ENCODE measurements at regions not wholly inside any gene's neighbourhood (a gene's known extent, or its start where the extent isn't known, plus 50 kb on each side); places are given as distances from the start of the nearest gene placed in this dataset.

DNA sequence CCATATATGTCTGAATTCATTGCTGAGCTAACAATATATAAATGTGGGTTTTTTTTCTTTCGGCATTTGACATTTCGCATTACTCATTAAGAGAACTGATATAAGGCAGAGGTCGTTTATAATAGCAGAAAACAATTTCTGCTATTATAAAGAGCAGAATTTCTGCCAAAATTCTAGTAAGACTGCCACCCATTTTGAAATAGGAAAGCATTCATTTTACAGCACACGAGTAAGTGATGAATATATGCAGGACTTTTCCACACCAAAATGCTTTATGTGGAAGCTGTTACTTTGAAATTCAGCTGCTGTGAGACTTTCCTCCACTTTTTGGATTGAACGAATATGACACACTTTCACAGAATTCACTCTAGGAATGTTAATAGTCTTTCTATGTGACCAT is 610.9 kb upstream of the MAN1A1 start:
- 79 to 80% methylated on average over 5 of the region's 5 CpGs for WGBS, 2 donors
- Histone ChIP-seq H3K4me1 (peaks cover 0 to 5% (median 0%) of the 10 kb centered on the region in 4 donors), H3K27me3 (no peaks in the 10 kb centered on the region), H3K9me3 (no peaks in the 10 kb centered on the region), H3K36me3 (no peaks in the 10 kb centered on the region), H3K4me3 (no peak overlapping the region), H3K27ac (no peak overlapping the region)
- TF ChIP-seq POLR2A (IDR thresholded peaks at IDR 0.05) = no peak
- TF ChIP-seq EP300 (IDR thresholded peaks at IDR 0.05) = no peak
- TF ChIP-seq, protein P1, sequence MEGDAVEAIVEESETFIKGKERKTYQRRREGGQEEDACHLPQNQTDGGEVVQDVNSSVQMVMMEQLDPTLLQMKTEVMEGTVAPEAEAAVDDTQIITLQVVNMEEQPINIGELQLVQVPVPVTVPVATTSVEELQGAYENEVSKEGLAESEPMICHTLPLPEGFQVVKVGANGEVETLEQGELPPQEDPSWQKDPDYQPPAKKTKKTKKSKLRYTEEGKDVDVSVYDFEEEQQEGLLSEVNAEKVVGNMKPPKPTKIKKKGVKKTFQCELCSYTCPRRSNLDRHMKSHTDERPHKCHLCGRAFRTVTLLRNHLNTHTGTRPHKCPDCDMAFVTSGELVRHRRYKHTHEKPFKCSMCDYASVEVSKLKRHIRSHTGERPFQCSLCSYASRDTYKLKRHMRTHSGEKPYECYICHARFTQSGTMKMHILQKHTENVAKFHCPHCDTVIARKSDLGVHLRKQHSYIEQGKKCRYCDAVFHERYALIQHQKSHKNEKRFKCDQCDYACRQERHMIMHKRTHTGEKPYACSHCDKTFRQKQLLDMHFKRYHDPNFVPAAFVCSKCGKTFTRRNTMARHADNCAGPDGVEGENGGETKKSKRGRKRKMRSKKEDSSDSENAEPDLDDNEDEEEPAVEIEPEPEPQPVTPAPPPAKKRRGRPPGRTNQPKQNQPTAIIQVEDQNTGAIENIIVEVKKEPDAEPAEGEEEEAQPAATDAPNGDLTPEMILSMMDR (IDR thresholded peaks at IDR 0.05) = no peak
- TF ChIP-seq POLR2AphosphoS5 (IDR thresholded peaks at IDR 0.05) = no peak
- intact Hi-C loops (cut with DNase I) = no loop called here
- no peak for DNase-seq

DNA sequence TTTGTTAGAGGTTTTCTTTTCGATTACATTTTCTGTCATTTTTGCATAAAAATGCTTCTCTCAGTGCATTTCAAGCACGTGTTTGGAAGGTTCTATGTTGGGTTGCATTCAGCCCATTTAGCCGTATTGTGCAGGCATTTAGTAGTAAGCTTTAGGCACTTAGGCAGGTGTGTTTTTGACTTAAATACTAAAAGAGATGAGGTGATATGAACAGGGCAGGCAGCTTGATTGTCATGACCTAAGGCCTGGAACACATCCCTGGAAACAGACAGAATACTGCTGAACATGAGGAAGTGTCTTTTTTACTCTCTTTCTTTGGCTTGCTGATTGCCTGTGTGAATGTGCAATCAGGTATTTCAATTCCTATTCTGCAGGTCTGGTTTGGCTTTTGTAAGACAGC is 610.5 kb upstream of the MAN1A1 start:
- Histone ChIP-seq H3K4me1 (peaks cover 0 to 5% (median 0%) of the 10 kb centered on the region in 4 donors), H3K9me3 (no peaks in the 10 kb centered on the region), H3K4me3 (no peak overlapping the region), H3K27me3 (no peaks in the 10 kb centered on the region), H3K27ac (no peak overlapping the region), H3K36me3 (no peaks in the 10 kb centered on the region)
- TF ChIP-seq EP300 (IDR thresholded peaks at IDR 0.05) = no peak
- TF ChIP-seq, protein P1 (IDR thresholded peaks at IDR 0.05) = no peak
- TF ChIP-seq POLR2A (IDR thresholded peaks at IDR 0.05) = no peak
- no peak for TF ChIP-seq POLR2AphosphoS5 (IDR thresholded peaks at IDR 0.05)
- intact Hi-C loops (cut with DNase I) = no loop called here
- WGBS, 2 donors = 71 to 77% methylated on average over 3 of the region's 3 CpGs
- DNase-seq = no peak

DNA sequence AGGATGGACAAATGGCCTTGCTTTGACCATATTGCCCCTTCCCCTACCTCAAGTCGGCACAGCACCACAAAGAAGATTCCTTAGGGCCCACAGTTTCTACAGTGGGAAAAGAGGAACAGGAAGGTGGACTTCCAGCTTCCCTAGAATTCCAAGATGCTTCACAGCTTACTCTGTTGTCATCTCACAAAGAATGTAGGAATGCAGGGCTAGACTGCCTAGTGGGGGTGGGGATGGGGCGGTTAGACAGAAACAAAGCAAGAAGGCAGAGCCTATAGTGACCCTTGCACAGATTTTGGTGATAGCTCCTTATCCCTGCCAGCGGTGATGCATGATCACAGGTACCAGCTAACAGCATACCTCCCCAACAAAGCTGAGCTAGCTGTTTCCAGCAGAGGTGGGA is 607.6 kb upstream of the MAN1A1 start:
- H3K4me3 ChIP-seq = no peak overlapping the region
- no peaks in the 10 kb centered on the region for H3K36me3 ChIP-seq
- peaks cover 0 to 5% (median 0%) of the 10 kb centered on the region in 4 donors for H3K4me1 ChIP-seq
- H3K27ac ChIP-seq = no peak overlapping the region
- TF ChIP-seq, protein P1 (IDR thresholded peaks at IDR 0.05) = no peak
- TF ChIP-seq EP300 (IDR thresholded peaks at IDR 0.05) (no peak), POLR2AphosphoS5 (IDR thresholded peaks at IDR 0.05) (no peak), POLR2A (IDR thresholded peaks at IDR 0.05) (no peak)
- no peaks in the 10 kb centered on the region for H3K9me3 ChIP-seq
- intact Hi-C loops (cut with DNase I) = no loop called here
- DNase-seq = no peak
- no peaks in the 10 kb centered on the region for H3K27me3 ChIP-seq
- WGBS, 2 donors = 82 to 85% methylated on average over 3 of the region's 3 CpGs

DNA sequence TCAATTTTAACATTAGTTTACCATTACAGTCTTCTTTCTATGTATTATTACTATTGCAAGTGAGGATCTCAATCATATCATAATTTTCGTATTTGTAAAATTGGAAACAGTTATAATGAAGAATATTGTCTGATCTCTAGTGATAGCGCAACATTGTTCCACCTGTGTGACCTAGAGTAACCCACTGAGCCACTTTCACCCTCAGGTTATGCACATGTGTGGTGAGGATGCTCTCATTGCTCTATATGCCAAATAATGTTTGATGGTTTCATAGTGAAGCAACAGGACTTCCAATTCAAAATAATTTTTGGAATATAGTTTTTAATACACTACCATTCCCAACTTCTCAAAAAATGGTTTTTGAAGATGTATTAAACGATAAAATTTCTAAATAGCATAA is 603.1 kb upstream of the MAN1A1 start:
- DNase-seq = no peak
- H3K36me3 ChIP-seq = no peaks in the 10 kb centered on the region
- intact Hi-C loops (cut with DNase I) = no loop called here
- H3K9me3 ChIP-seq = peaks cover 0 to 5% (median 0%) of the 10 kb centered on the region in 4 donors
- no peak overlapping the region for H3K4me3 ChIP-seq
- no peak overlapping the region for H3K27ac ChIP-seq
- H3K4me1 ChIP-seq = no peaks in the 10 kb centered on the region
- TF ChIP-seq EP300 (IDR thresholded peaks at IDR 0.05) = no peak
- TF ChIP-seq POLR2A (IDR thresholded peaks at IDR 0.05) = no peak
- TF ChIP-seq, protein P1 (IDR thresholded peaks at IDR 0.05) = no peak
- TF ChIP-seq POLR2AphosphoS5 (IDR thresholded peaks at IDR 0.05) = no peak
- 81 to 87% methylated on average over 3 of the region's 3 CpGs for WGBS, 2 donors
- H3K27me3 ChIP-seq = no peaks in the 10 kb centered on the region

DNA sequence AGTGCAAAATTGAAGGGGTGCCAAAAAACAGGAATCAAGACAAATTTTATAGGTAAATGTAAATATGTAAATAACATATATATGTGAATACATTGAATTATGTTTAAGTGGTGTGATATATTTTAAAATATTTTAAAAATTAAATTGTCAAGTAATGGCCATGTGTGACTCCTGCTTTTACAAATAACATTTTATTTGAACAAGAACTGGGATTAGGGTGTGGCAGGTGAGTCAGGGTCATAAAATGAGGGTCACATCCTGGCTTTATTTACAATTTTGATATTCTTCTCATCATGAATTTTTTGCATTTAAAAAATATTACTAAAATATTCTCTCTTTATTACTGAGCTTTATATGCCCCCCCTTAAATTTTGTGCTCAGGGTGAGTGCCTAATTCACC is 601.1 kb upstream of the MAN1A1 start:
- no peak for DNase-seq
- H3K27ac ChIP-seq = no peak overlapping the region
- H3K36me3 ChIP-seq = no peaks in the 10 kb centered on the region
- no peaks in the 10 kb centered on the region for H3K4me1 ChIP-seq
- intact Hi-C loops (cut with DNase I) = no loop called here
- H3K27me3 ChIP-seq = no peaks in the 10 kb centered on the region
- TF ChIP-seq, protein P1 (IDR thresholded peaks at IDR 0.05) = no peak
- TF ChIP-seq EP300 (IDR thresholded peaks at IDR 0.05) (no peak), POLR2AphosphoS5 (IDR thresholded peaks at IDR 0.05) (no peak), POLR2A (IDR thresholded peaks at IDR 0.05) (no peak)
- peaks cover 0 to 5% (median 0%) of the 10 kb centered on the region in 4 donors for H3K9me3 ChIP-seq
- H3K4me3 ChIP-seq = no peak overlapping the region

All from sigmoid colon (tissue), 6 donors.